ENCODE measurements at regions not wholly inside any gene's neighbourhood (a gene's known extent, or its start where the extent isn't known, plus 50 kb on each side); places are given as distances from the start of the nearest gene placed in this dataset.

GRCh38 chr4:147345662-147346061 lies 135.2 kb upstream of the EDNRA start:
- TF ChIP-seq EZH2phosphoT487 (IDR thresholded peaks at IDR 0.05; ENCODE audit: low read depth) = no peak
- TF ChIP-seq CTCF (IDR thresholded peaks at IDR 0.05; ENCODE audit: low read depth, low read length) = no peak
